ENCODE measurements at regions not wholly inside any gene's neighbourhood (a gene's known extent, or its start where the extent isn't known, plus 50 kb on each side); places are given as distances from the start of the nearest gene placed in this dataset.

DNA sequence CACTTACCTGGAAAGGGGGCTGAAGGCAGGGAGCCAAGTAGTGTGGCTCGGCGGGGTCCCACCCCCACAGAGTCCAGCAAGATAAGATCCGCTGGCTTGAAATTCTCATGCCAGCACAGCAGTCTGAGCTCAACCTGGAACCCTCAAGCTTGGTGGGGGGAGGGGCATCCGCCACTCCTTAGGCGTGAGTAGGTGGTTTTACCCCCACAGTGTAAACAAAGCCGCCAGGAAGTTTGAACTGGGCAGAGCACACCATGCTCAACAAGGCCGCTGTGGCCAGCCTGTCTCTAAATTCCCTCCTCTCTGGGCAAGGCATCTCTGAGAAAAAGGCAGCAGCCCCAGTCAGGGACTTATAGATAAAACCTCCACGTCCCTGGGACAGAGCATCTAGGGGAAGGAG is 156.3 kb downstream of the KBTBD8 start:
- TF ChIP-seq POLR2AphosphoS5 (IDR thresholded peaks at IDR 0.05) (no peak), POLR2A (IDR thresholded peaks at IDR 0.05; ENCODE audit: low read depth) (no peak)
- TF ChIP-seq, protein P1, sequence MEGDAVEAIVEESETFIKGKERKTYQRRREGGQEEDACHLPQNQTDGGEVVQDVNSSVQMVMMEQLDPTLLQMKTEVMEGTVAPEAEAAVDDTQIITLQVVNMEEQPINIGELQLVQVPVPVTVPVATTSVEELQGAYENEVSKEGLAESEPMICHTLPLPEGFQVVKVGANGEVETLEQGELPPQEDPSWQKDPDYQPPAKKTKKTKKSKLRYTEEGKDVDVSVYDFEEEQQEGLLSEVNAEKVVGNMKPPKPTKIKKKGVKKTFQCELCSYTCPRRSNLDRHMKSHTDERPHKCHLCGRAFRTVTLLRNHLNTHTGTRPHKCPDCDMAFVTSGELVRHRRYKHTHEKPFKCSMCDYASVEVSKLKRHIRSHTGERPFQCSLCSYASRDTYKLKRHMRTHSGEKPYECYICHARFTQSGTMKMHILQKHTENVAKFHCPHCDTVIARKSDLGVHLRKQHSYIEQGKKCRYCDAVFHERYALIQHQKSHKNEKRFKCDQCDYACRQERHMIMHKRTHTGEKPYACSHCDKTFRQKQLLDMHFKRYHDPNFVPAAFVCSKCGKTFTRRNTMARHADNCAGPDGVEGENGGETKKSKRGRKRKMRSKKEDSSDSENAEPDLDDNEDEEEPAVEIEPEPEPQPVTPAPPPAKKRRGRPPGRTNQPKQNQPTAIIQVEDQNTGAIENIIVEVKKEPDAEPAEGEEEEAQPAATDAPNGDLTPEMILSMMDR (IDR thresholded peaks at IDR 0.05) = no peak
